ENCODE measurements at regions not wholly inside any gene's neighbourhood (a gene's known extent, or its start where the extent isn't known, plus 50 kb on each side); places are given as distances from the start of the nearest gene placed in this dataset.

DNA sequence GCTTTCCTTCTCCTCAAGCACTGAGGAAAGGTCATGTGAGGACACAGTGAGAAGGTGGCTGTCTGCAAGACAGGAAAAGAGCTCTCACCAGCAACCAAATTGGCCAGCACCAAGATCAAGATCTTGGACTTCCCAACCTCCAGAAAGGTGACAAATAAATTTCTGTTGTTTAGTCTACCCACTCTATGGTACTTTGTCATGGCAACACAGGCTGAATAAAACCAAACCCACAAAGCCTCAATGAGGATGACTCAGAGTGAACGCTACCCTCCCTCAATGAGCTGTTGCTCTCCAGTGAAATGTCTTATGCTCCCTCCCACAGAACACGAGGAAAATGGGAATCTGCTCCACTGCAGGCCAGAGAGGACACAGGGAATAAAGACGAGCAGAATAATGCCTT is 244.1 kb downstream of the RAB28 start:
- Mint-ChIP-seq H3K4me3 (no peak overlapping the region), H3K9me3 (ENCODE audit: insufficient read depth) (peaks cover 3% of the 10 kb centered on the region), H3K4me1 (no peaks in the 10 kb centered on the region), H3K27ac (no peak overlapping the region), H3K27me3 (no peaks in the 10 kb centered on the region)
- Histone ChIP-seq H3K4me2 (replicated peaks; ENCODE audit: low read depth, low read length, poor library complexity, severe bottlenecking) (no peak overlapping the region), H2AFZ (ENCODE audit: insufficient read depth, low read depth, low read length, poor library complexity, severe bottlenecking) (no peak overlapping the region), H3K4me1 (ENCODE audit: control insufficient read depth in 2 of 2, insufficient read depth in 2 of 2, low read length in 2 of 2) (no peaks in the 10 kb centered on the region), H3K27me3 (replicated peaks in 1 of 4; ENCODE audit: control extremely low read depth in 1 of 4, control insufficient read depth in 3 of 4, insufficient read depth in 4 of 4, low read length in 3 of 4) (no peaks in the 10 kb centered on the region), H3K27ac (ENCODE audit: low read length in 2 of 2) (no peak overlapping the region), H3K36me3 (replicated peaks in 1 of 2; ENCODE audit: control extremely low read depth in 1 of 2, control insufficient read depth in 1 of 2, extremely low read depth in 1 of 2, insufficient read depth in 2 of 2, low read length in 1 of 2) (no peaks in the 10 kb centered on the region), H3K4me3 (ENCODE audit: control extremely low read depth in 1 of 5, extremely low read depth in 1 of 5, insufficient read depth in 1 of 5, low read depth in 2 of 5, low read length in 4 of 5) (no peak overlapping the region), H3K79me2 (ENCODE audit: control insufficient read depth, insufficient read depth, low read length) (no peaks in the 10 kb centered on the region), H3K9ac (ENCODE audit: low read length) (no peak overlapping the region), H4K20me1 (ENCODE audit: control insufficient read depth, insufficient read depth, low read length, poor library complexity, severe bottlenecking) (no peaks in the 10 kb centered on the region), H3K9me3 (ENCODE audit: control extremely low read depth in 1 of 3, control insufficient read depth in 2 of 3, insufficient read depth in 1 of 3, low read length in 2 of 3) (no peaks in the 10 kb centered on the region)
- WGBS (ENCODE audit: insufficient coverage): 90% methylated on average over 2 of the region's 3 CpGs
- no peak for DNase-seq
- TF ChIP-seq, protein P1, sequence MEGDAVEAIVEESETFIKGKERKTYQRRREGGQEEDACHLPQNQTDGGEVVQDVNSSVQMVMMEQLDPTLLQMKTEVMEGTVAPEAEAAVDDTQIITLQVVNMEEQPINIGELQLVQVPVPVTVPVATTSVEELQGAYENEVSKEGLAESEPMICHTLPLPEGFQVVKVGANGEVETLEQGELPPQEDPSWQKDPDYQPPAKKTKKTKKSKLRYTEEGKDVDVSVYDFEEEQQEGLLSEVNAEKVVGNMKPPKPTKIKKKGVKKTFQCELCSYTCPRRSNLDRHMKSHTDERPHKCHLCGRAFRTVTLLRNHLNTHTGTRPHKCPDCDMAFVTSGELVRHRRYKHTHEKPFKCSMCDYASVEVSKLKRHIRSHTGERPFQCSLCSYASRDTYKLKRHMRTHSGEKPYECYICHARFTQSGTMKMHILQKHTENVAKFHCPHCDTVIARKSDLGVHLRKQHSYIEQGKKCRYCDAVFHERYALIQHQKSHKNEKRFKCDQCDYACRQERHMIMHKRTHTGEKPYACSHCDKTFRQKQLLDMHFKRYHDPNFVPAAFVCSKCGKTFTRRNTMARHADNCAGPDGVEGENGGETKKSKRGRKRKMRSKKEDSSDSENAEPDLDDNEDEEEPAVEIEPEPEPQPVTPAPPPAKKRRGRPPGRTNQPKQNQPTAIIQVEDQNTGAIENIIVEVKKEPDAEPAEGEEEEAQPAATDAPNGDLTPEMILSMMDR (IDR thresholded peaks at IDR 0.05): no peak
- TF ChIP-seq EZH2 (IDR thresholded peaks at IDR 0.05; ENCODE audit: borderline replicate concordance, insufficient read depth, low read depth, low read length, poor library complexity, severe bottlenecking): no peak
- ATAC-seq (ENCODE audit: low read depth): no peak
- ChIA-PET POLR2A (no interaction called here), CTCF (no interaction called here)
- intact Hi-C loops (cut with micrococcal nuclease): no loop called here

DNA sequence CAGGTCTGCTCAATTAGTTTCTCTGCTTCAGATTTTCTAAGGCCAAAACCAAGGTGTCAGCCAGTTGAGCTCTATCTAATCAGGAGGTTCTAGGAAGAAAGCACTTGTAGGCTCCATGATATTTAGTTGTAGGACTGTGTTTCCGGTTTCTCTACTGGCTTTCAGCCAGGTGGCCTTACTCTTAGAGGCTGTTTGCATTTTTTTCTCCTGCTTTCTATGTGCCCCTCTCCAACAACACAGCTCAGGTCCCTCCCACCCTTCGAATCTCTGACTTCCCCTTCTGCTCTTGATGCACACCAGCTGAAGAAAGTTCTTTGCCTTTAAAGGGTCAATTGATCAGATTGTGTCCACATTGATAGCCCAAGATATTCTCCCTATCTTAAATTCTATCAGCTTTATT is 245.2 kb downstream of the RAB28 start:
- H3K27me3 ChIP-seq (replicated peaks in 1 of 4; ENCODE audit: control extremely low read depth in 1 of 4, control insufficient read depth in 3 of 4, insufficient read depth in 4 of 4, low read length in 3 of 4): no peaks in the 10 kb centered on the region
- no peaks in the 10 kb centered on the region for H3K79me2 ChIP-seq (ENCODE audit: control insufficient read depth, insufficient read depth, low read length)
- no peak for DNase-seq
- no peaks in the 10 kb centered on the region for H3K4me1 ChIP-seq (ENCODE audit: control insufficient read depth in 2 of 2, insufficient read depth in 2 of 2, low read length in 2 of 2)
- H3K9ac ChIP-seq (ENCODE audit: low read length): no peak overlapping the region
- H3K27ac ChIP-seq (ENCODE audit: low read length in 2 of 2): no peak overlapping the region
- ChIA-PET POLR2A (no interaction called here), CTCF (interaction anchor here (0.6 kb wide), 1 partner anchor 14 kb away, joined by 3 read pairs; no protein-coding TSS in a partner anchor)
- no peaks in the 10 kb centered on the region for H3K27me3 Mint-ChIP-seq
- H3K4me1 Mint-ChIP-seq: no peaks in the 10 kb centered on the region
- H4K20me1 ChIP-seq (ENCODE audit: control insufficient read depth, insufficient read depth, low read length, poor library complexity, severe bottlenecking): no peaks in the 10 kb centered on the region
- H3K36me3 ChIP-seq (replicated peaks in 1 of 2; ENCODE audit: control extremely low read depth in 1 of 2, control insufficient read depth in 1 of 2, extremely low read depth in 1 of 2, insufficient read depth in 2 of 2, low read length in 1 of 2): no peaks in the 10 kb centered on the region
- H3K4me3 ChIP-seq (ENCODE audit: control extremely low read depth in 1 of 5, extremely low read depth in 1 of 5, insufficient read depth in 1 of 5, low read depth in 2 of 5, low read length in 4 of 5): no peak overlapping the region
- no peaks in the 10 kb centered on the region for H3K9me3 ChIP-seq (ENCODE audit: control extremely low read depth in 1 of 3, control insufficient read depth in 2 of 3, insufficient read depth in 1 of 3, low read length in 2 of 3)
- H3K27ac Mint-ChIP-seq: no peak overlapping the region
- no peak overlapping the region for H3K4me2 ChIP-seq (replicated peaks; ENCODE audit: low read depth, low read length, poor library complexity, severe bottlenecking)
- no peaks in the 10 kb centered on the region for H3K9me3 Mint-ChIP-seq (ENCODE audit: insufficient read depth)
- intact Hi-C loops (cut with micrococcal nuclease): no loop called here
- no peak for TF ChIP-seq EZH2 (IDR thresholded peaks at IDR 0.05; ENCODE audit: borderline replicate concordance, insufficient read depth, low read depth, low read length, poor library complexity, severe bottlenecking)
- TF ChIP-seq, protein P1 (IDR thresholded peaks at IDR 0.05): no peak
- 60% methylated on average over 1 of the region's 2 CpGs for WGBS (ENCODE audit: insufficient coverage)
- no peak overlapping the region for H3K4me3 Mint-ChIP-seq
- no peak overlapping the region for H2AFZ ChIP-seq (ENCODE audit: insufficient read depth, low read depth, low read length, poor library complexity, severe bottlenecking)
- ATAC-seq (ENCODE audit: low read depth): no peak

Data from B cell (primary cell).